H1 (cell line): ENCODE measurements at regions not wholly inside any gene's neighbourhood (a gene's known extent, or its start where the extent isn't known, plus 50 kb on each side); places are given as distances from the start of the nearest gene placed in this dataset.

Source experiments
- CTCF ChIA-PET: fragments of 300-600 bp; sonication (Branson Sonifier 250); formaldehyde crosslinking; loops from one replicate; lab custom pipeline; 2021; ENCODE audit not compliant: partially characterized antibody; lab: Charles Lee
- POLR2A ChIA-PET: fragments of 300-600 bp; sonication (Branson Sonifier 250); formaldehyde crosslinking; loops from one replicate; lab custom pipeline; 2021; ENCODE audit warnings: inconsistent platforms; ENCODE audit not compliant: partially characterized antibody; lab: Charles Lee
- DNase-seq, 2 experiments: peaks; one replicate each; pipeline versions ENCODE4 v3.0.0 to v3.0.0-alpha.2; 2010 to 2022; ENCODE audit warnings: low spot score in 2 of 2, low read depth in 1 of 2, mixed read lengths in 1 of 2
- FAIRE-seq: peaks from 2 replicates; lab custom pipeline; 2011; peaks lifted over from hg19 to GRCh38; lab: Jason Lieb, UNC
- H2AFZ ChIP-seq: 2 replicates; pipeline ENCODE4 v1.8.1; 2012; ENCODE audit warnings: low read length, inconsistent platforms
- H2AK5ac ChIP-seq: 2 replicates; pipeline ENCODE4 v1.6.1; 2013; ENCODE audit warnings: low read depth, low read length
- H2BK120ac ChIP-seq: replicated peaks from 2 replicates; pipeline ENCODE3; 2013; ENCODE audit warnings: low read depth, low read length, inconsistent platforms
- H2BK12ac ChIP-seq: 2 replicates; pipeline ENCODE4 v1.6.1; 2013; ENCODE audit warnings: low read depth, low read length
- H2BK15ac ChIP-seq: 2 replicates; pipeline ENCODE4 v1.6.1; 2013; ENCODE audit warnings: low read length
- H2BK20ac ChIP-seq: 2 replicates; pipeline ENCODE4 v1.6.1; 2013; ENCODE audit warnings: low read length
- H2BK5ac ChIP-seq: 2 replicates; pipeline ENCODE4 v1.6.1; 2013; ENCODE audit warnings: low read depth, low read length
- H3K14ac ChIP-seq: 2 replicates; pipeline ENCODE4 v1.6.1; 2013; ENCODE audit warnings: inconsistent platforms; ENCODE audit not compliant: insufficient read length
- H3K18ac ChIP-seq: 2 replicates; pipeline ENCODE4 v1.6.1; 2013; ENCODE audit warnings: low read length; ENCODE audit errors: extremely low read depth
- H3K23ac ChIP-seq: 2 replicates; pipeline ENCODE4 v1.6.1; 2013; ENCODE audit warnings: inconsistent platforms; ENCODE audit not compliant: insufficient read length
- H3K23me2 ChIP-seq: 2 replicates; pipeline ENCODE4 v1.6.1; 2013; ENCODE audit warnings: low read depth, low read length
- H3K27ac ChIP-seq: 2 replicates; pipeline ENCODE4 v1.6.1; 2011; ENCODE audit warnings: low read depth, low read length, inconsistent platforms
- H3K27me3 ChIP-seq, 4 experiments: replicated peaks in 1 of 4; 1 replicate in 1 of 4; 2 replicates in 3 of 4; pipeline versions ENCODE4 v1.6.1 to v1.8.1; 2011 to 2013; ENCODE audit warnings: low read length in 3 of 4, mild to moderate bottlenecking in 3 of 4, inconsistent platforms in 2 of 4, mixed read lengths in 2 of 4, moderate library complexity in 1 of 4; ENCODE audit not compliant: control insufficient read depth in 3 of 4, insufficient read depth in 3 of 4; ENCODE audit errors: extremely low read depth in 1 of 4
- H3K36me3 ChIP-seq, 4 experiments: 2 replicates each; pipeline versions ENCODE4 v1.6.1 to v1.8.1; 2011 to 2013; ENCODE audit warnings: mild to moderate bottlenecking in 4 of 4, low read length in 3 of 4, moderate library complexity in 2 of 4, control low read depth in 1 of 4, inconsistent platforms in 1 of 4; ENCODE audit not compliant: insufficient read depth in 4 of 4, control insufficient read depth in 2 of 4
- H3K4ac ChIP-seq: replicated peaks from 2 replicates; pipeline ENCODE3; 2013; ENCODE audit warnings: low read length, low read depth, mixed read lengths, inconsistent platforms; ENCODE audit not compliant: insufficient read length
- H3K4me1 ChIP-seq, 4 experiments: replicated peaks in 1 of 4; 1 replicate in 1 of 4; 2 replicates in 3 of 4; pipeline versions ENCODE4 v1.6.1 to v1.8.1; 2011 to 2013; ENCODE audit warnings: low read length in 3 of 4, inconsistent platforms in 2 of 4, mixed read lengths in 1 of 4; ENCODE audit not compliant: insufficient read depth in 4 of 4, control insufficient read depth in 3 of 4
- H3K4me2 ChIP-seq, 2 experiments: 2 replicates each; pipeline versions ENCODE4 v1.6.1 to v1.8.1; 2011 to 2013; ENCODE audit warnings: low read depth in 2 of 2, low read length in 2 of 2, control low read depth in 1 of 2, inconsistent platforms in 1 of 2, mild to moderate bottlenecking in 1 of 2; ENCODE audit not compliant: insufficient read depth in 1 of 2
- H3K4me3 ChIP-seq, 4 experiments: fragments of 200-600, 300-600 bp in 1 of 4; sonication (generic), shearing (Covaris generic), sonication (Bioruptor Twin) in 1 of 4; 2 replicates each; pipeline versions ENCODE4 v1.5.1 to v1.8.1; 2011 to 2016; ENCODE audit warnings: low read length in 4 of 4, low read depth in 3 of 4, control low read depth in 2 of 4, inconsistent platforms in 2 of 4, mild to moderate bottlenecking in 2 of 4, mixed read lengths in 1 of 4, moderate library complexity in 1 of 4; ENCODE audit not compliant: insufficient read depth in 2 of 4; ENCODE audit errors: extremely low read depth in 1 of 4
- H3K56ac ChIP-seq: replicated peaks from 2 replicates; pipeline ENCODE3; 2013; ENCODE audit warnings: low read depth, mild to moderate bottlenecking, mixed read lengths, low read length, inconsistent platforms; ENCODE audit not compliant: insufficient read length
- H3K79me1 ChIP-seq: 2 replicates; pipeline ENCODE4 v1.6.1; 2013; ENCODE audit warnings: low read depth, low read length, control low read depth
- H3K79me2 ChIP-seq, 2 experiments: 2 replicates each; pipeline versions ENCODE4 v1.6.1 to v1.8.1; 2012 to 2013; ENCODE audit warnings: low read length in 2 of 2, mild to moderate bottlenecking in 2 of 2, inconsistent platforms in 1 of 2; ENCODE audit not compliant: insufficient read depth in 2 of 2, control insufficient read depth in 1 of 2
- H3K9ac ChIP-seq, 4 experiments: replicated peaks in 1 of 4; 1 replicate in 1 of 4; 2 replicates in 3 of 4; pipeline versions ENCODE4 v1.6.1 to v1.8.1; 2011 to 2013; ENCODE audit warnings: low read depth in 3 of 4, low read length in 3 of 4, control low read depth in 2 of 4, mild to moderate bottlenecking in 2 of 4, moderate library complexity in 2 of 4, inconsistent platforms in 1 of 4; ENCODE audit errors: extremely low read depth in 1 of 4
- H3K9me3 ChIP-seq, 2 experiments: 2 replicates each; pipeline versions ENCODE4 v1.6.1 to v1.8.1; 2012 to 2013; ENCODE audit warnings: mild to moderate bottlenecking in 2 of 2, moderate library complexity in 2 of 2, control low read depth in 1 of 2, inconsistent platforms in 1 of 2, low read depth in 1 of 2, low read length in 1 of 2, mixed read lengths in 1 of 2; ENCODE audit not compliant: insufficient read depth in 2 of 2
- H4K20me1 ChIP-seq, 2 experiments: replicated peaks in 1 of 2; 2 replicates each; pipeline versions ENCODE3 to v1.8.1; 2011 to 2013; ENCODE audit warnings: inconsistent platforms in 2 of 2, low read length in 2 of 2, mild to moderate bottlenecking in 1 of 2; ENCODE audit not compliant: insufficient read depth in 2 of 2, control insufficient read depth in 1 of 2
- H4K5ac ChIP-seq: 2 replicates; pipeline ENCODE4 v1.6.1; 2013; ENCODE audit warnings: low read length, low read depth, mixed read lengths, inconsistent platforms; ENCODE audit not compliant: insufficient read length
- H4K8ac ChIP-seq: 2 replicates; pipeline ENCODE4 v1.8.0; 2013; ENCODE audit warnings: mild to moderate bottlenecking, moderate library complexity, low read length, inconsistent platforms; ENCODE audit not compliant: insufficient read depth; ENCODE audit errors: extremely low read depth
- H4K91ac ChIP-seq: replicated peaks from 2 replicates; pipeline ENCODE3; 2013; ENCODE audit warnings: low read length, mixed read lengths, inconsistent platforms; ENCODE audit not compliant: insufficient read length
- BRCA1 ChIP-seq: IDR thresholded peaks from 2 replicates; pipeline ENCODE4 v1.6.1; 2012; ENCODE audit warnings: low read depth, low read length, improper control_type of control experiment
- CBX5 ChIP-seq: fragments of 300-800, 300-1000 bp; sonication (generic); IDR thresholded peaks from 2 replicates; pipeline ENCODE4 v1.7.1; 2016; ENCODE audit warnings: antibody characterized with exemption, low read length, low read depth
- MAFK ChIP-seq: IDR thresholded peaks from 2 replicates; pipeline ENCODE4 v1.6.1; 2012; ENCODE audit warnings: low read depth, mild to moderate bottlenecking, improper control_type of control experiment, low read length
- POLR2AphosphoS5 ChIP-seq: IDR thresholded peaks from 2 replicates; pipeline ENCODE4 v1.6.1; 2011; ENCODE audit warnings: low read depth, low read length
- RNF2 ChIP-seq: fragments of 200-900, 300-1000 bp; sonication (generic); IDR thresholded peaks from 2 replicates; pipeline ENCODE4 v1.7.1; 2016; ENCODE audit warnings: borderline replicate concordance, low read depth, mild to moderate bottlenecking, antibody characterized with exemption, low read length; ENCODE audit not compliant: poor library complexity, severe bottlenecking; ENCODE audit errors: missing control alignments
- SP4 ChIP-seq: IDR thresholded peaks from 2 replicates; pipeline ENCODE4 v1.6.1; 2012; ENCODE audit warnings: low read length, inconsistent platforms
- SRF ChIP-seq: IDR thresholded peaks from 2 replicates; pipeline ENCODE4 v1.6.1; 2011; ENCODE audit warnings: mild to moderate bottlenecking, low read depth, low read length, moderate library complexity
- TCF12 ChIP-seq: IDR thresholded peaks from 2 replicates; pipeline ENCODE4 v1.6.1; 2011; ENCODE audit warnings: low read depth, mild to moderate bottlenecking, low read length
- TEAD4 ChIP-seq: IDR thresholded peaks from 2 replicates; pipeline ENCODE4 v1.6.1; 2012; ENCODE audit warnings: low read depth, low read length, inconsistent platforms, mixed read lengths
- YY1 ChIP-seq: IDR thresholded peaks from 2 replicates; pipeline ENCODE4 v1.6.1; 2011; ENCODE audit warnings: low read depth, mild to moderate bottlenecking, low read length
- WGBS, 2 experiments: shearing (Covaris generic) in 1 of 2; methylation state at CpG; one replicate each; pipeline versions ENCODE4 v1.1.6 to v1.1.7; 2013 to 2015; ENCODE audit warnings: low lambda C conversion rate in 2 of 2, mixed read lengths in 2 of 2, inconsistent platforms in 1 of 2, low coverage in 1 of 2, missing lambda C conversion rate in 1 of 2; ENCODE audit not compliant: insufficient replicate concordance in 2 of 2, insufficient coverage in 1 of 2, insufficient read length in 1 of 2; ENCODE audit errors: extremely low coverage in 1 of 2, missing lambda C conversion rate in 1 of 2; 5-methylcytosine and 5-hydroxymethylcytosine counted together

DNA sequence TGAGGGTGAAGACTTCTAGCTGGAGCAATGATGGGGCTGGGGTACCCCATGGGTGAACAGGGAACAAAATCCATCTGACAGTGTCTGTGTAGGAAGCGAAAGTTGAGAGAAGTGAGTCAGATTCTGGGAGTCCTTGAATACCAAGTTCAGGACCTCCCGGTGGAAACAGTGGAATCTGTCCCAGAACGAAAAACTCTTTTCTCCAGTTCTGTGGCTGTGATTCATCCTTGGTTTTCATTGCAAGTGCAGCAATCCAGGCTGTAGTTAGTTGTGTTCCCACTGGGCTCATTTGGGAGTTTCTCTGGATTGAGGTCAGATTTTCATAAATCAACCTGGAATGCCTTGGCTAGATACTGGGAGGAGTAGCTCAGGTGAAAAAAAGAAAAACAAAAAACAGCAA is 120.7 kb downstream of the C12orf75 start:
- Histone ChIP-seq H3K79me2 (no peaks in the 10 kb centered on the region), H2AK5ac (no peak overlapping the region), H3K27ac (no peak overlapping the region), H3K9ac (no peak overlapping the region), H3K14ac (no peak overlapping the region), H4K5ac (no peak overlapping the region), H2BK15ac (no peak overlapping the region), H2BK5ac (no peak overlapping the region), H3K36me3 (no peaks in the 10 kb centered on the region), H3K23ac (no peak overlapping the region), H3K4ac (no peak overlapping the region), H4K20me1 (no peaks in the 10 kb centered on the region), H2BK120ac (no peak overlapping the region), H3K18ac (no peak overlapping the region), H3K79me1 (no peaks in the 10 kb centered on the region), H4K91ac (no peak overlapping the region), H2BK12ac (no peak overlapping the region), H3K4me2 (no peak overlapping the region), H4K8ac (no peak overlapping the region), H3K4me1 (no peaks in the 10 kb centered on the region), H2BK20ac (no peak overlapping the region), H3K4me3 (no peak overlapping the region), H3K9me3 (no peaks in the 10 kb centered on the region), H2AFZ (no peak overlapping the region), H3K23me2 (0 out of 2 replicates have a peak, but pooled peaks cover 2% of the 10 kb centered on the region), H3K56ac (no peak overlapping the region), H3K27me3 (no peaks in the 10 kb centered on the region)
- DNase-seq = no peak
- ChIA-PET POLR2A (no interaction called here), CTCF (interaction anchor here (0.6 to 1.0 kb wide), 2 partner anchors 52 to 1475 kb away, joined by 4 read pairs; no protein-coding TSS in a partner anchor)
- FAIRE-seq = no peak
- TF ChIP-seq BRCA1 (no peak), SP4 (no peak), SRF (no peak), POLR2AphosphoS5 (no peak), MAFK (no peak), CBX5 (no peak), TCF12 (no peak), YY1 (no peak), RNF2 (no peak), TEAD4 (no peak)
- 94% methylated on average over 3 of the region's 3 CpGs; no CpG with 5 or more reads in 1 of the 2 experiments for WGBS, 2 experiments
